ENCODE measurements at regions not wholly inside any gene's neighbourhood (a gene's known extent, or its start where the extent isn't known, plus 50 kb on each side); places are given as distances from the start of the nearest gene placed in this dataset.

- H3K27ac ChIP-seq, result no peak overlapping the region
- H3K36me3 ChIP-seq, result no peaks in the 10 kb centered on the region
- no peak for TF ChIP-seq POLR2A (IDR thresholded peaks at IDR 0.05)
- TF ChIP-seq EP300 (IDR thresholded peaks at IDR 0.05), result no peak
- no peak for TF ChIP-seq CTCF (IDR thresholded peaks at IDR 0.05)
- no peak for TF ChIP-seq POLR2AphosphoS5 (IDR thresholded peaks at IDR 0.05)
- no peaks in the 10 kb centered on the region for H3K4me1 ChIP-seq
- no peak for ATAC-seq (ENCODE audit: low FRiP score in 2 of 2)
- H3K27me3 ChIP-seq, result no peaks in the 10 kb centered on the region
- no peak overlapping the region for H3K4me3 ChIP-seq
- DNase-seq, result no peak
- 50 to 72% methylated on average over 4 of the region's 4 CpGs for WGBS, 2 donors
- no peaks in the 10 kb centered on the region for H3K9me3 ChIP-seq
Observed at GRCh38 chr1:106458866-106459265, 597.6 kb upstream of the PRMT6 start.

- WGBS, 2 donors, result 83 to 84% methylated on average over 2 of the region's 2 CpGs
- H3K4me3 ChIP-seq, result no peak overlapping the region
- DNase-seq (no peak), ATAC-seq (ENCODE audit: low FRiP score in 2 of 2) (no peak)
- no peaks in the 10 kb centered on the region for H3K36me3 ChIP-seq
- TF ChIP-seq POLR2AphosphoS5 (IDR thresholded peaks at IDR 0.05) (no peak), CTCF (IDR thresholded peaks at IDR 0.05) (no peak), EP300 (IDR thresholded peaks at IDR 0.05) (no peak), POLR2A (IDR thresholded peaks at IDR 0.05) (no peak)
- H3K27me3 ChIP-seq, result no peaks in the 10 kb centered on the region
- H3K9me3 ChIP-seq, result no peaks in the 10 kb centered on the region
- H3K4me1 ChIP-seq, result no peaks in the 10 kb centered on the region
- H3K27ac ChIP-seq, result no peak overlapping the region
Observed at GRCh38 chr1:106459418-106459817, 597.1 kb upstream of the PRMT6 start.

GRCh38 chr1:106465666-106466065 is 590.8 kb upstream of the PRMT6 start:
- TF ChIP-seq CTCF (IDR thresholded peaks at IDR 0.05) (no peak), POLR2AphosphoS5 (IDR thresholded peaks at IDR 0.05) (no peak), EP300 (IDR thresholded peaks at IDR 0.05) (no peak)
- Histone ChIP-seq H3K27ac (no peak overlapping the region), H3K9me3 (peaks cover 0 to 8% (median 5%) of the 10 kb centered on the region in 4 donors), H3K27me3 (no peaks in the 10 kb centered on the region), H3K36me3 (no peaks in the 10 kb centered on the region), H3K4me3 (no peak overlapping the region), H3K4me1 (no peaks in the 10 kb centered on the region)
- ATAC-seq (ENCODE audit: low FRiP score in 2 of 2), result no peak
- 76% methylated on average over 2 of the region's 2 CpGs for WGBS, 2 donors
- no peak for DNase-seq

- no peak for ATAC-seq (ENCODE audit: low FRiP score in 2 of 2)
- 67 to 78% methylated on average over 3 of the region's 3 CpGs for WGBS, 2 donors
Observed at GRCh38 chr1:106480629-106481028, 575.8 kb upstream of the PRMT6 start.

More at GRCh38 chr1:106480629-106481028, 575.8 kb upstream of the PRMT6 start:
- Histone ChIP-seq H3K4me1 (no peaks in the 10 kb centered on the region), H3K36me3 (no peaks in the 10 kb centered on the region), H3K4me3 (no peak overlapping the region), H3K27ac (no peak overlapping the region), H3K9me3 (peaks cover 0 to 6% (median 3%) of the 10 kb centered on the region in 4 donors), H3K27me3 (no peaks in the 10 kb centered on the region)
- DNase-seq, result no peak
- TF ChIP-seq POLR2AphosphoS5 (IDR thresholded peaks at IDR 0.05) (no peak), POLR2A (IDR thresholded peaks at IDR 0.05) (no peak), EP300 (IDR thresholded peaks at IDR 0.05) (no peak), CTCF (IDR thresholded peaks at IDR 0.05) (no peak)
